ENCODE measurements at regions not wholly inside any gene's neighbourhood (a gene's known extent, or its start where the extent isn't known, plus 50 kb on each side); places are given as distances from the start of the nearest gene placed in this dataset.

GRCh38 chr3:167110901-167111300 is 269.2 kb downstream of the ZBBX start:
- intact Hi-C loops (cut with DNase I), result no loop called here
- peak in 41 of 42 donors; percentile 6 to 82 (median 44) for DNase-seq

- DNase-seq, result no peak
- intact Hi-C loops (cut with DNase I), result no loop called here
Observed at GRCh38 chr3:167109746-167110145, 270.4 kb downstream of the ZBBX start.

- no peak for DNase-seq
- intact Hi-C loops (cut with DNase I), result no loop called here
Observed at GRCh38 chr3:167106456-167106855, 273.6 kb downstream of the ZBBX start.

- intact Hi-C loops (cut with DNase I), result no loop called here
- DNase-seq, result no peak
Observed at GRCh38 chr3:167102071-167102470, 278.0 kb downstream of the ZBBX start.

GRCh38 chr3:167100651-167101050 is 279.4 kb downstream of the ZBBX start:
- intact Hi-C loops (cut with DNase I), result no loop called here
- DNase-seq, result no peak

- no peak for DNase-seq
- intact Hi-C loops (cut with DNase I), result no loop called here
Observed at GRCh38 chr3:167100200-167100599, 279.9 kb downstream of the ZBBX start.

GRCh38 chr3:167095976-167096375 is 284.1 kb downstream of the ZBBX start:
- DNase-seq, result no peak
- intact Hi-C loops (cut with DNase I), result no loop called here

- DNase-seq, result no peak
- intact Hi-C loops (cut with DNase I), result no loop called here
Observed at GRCh38 chr3:167094632-167095031, 285.5 kb downstream of the ZBBX start.

GRCh38 chr3:167091226-167091625 is 288.9 kb downstream of the ZBBX start:
- intact Hi-C loops (cut with DNase I), result no loop called here
- DNase-seq, result no peak

- intact Hi-C loops (cut with DNase I), result no loop called here
Observed at GRCh38 chr3:167084545-167084944, 295.6 kb downstream of the ZBBX start.

GRCh38 chr3:167078070-167078622 is 302.0 kb downstream of the ZBBX start:
- intact Hi-C loops (cut with DNase I), result no loop called here
- no peak for DNase-seq

More at GRCh38 chr3:167084545-167084944, 295.6 kb downstream of the ZBBX start:
- no peak for DNase-seq

GRCh38 chr3:167067787-167068161 is 312.3 kb downstream of the ZBBX start:
- intact Hi-C loops (cut with DNase I), result no loop called here
- DNase-seq, result no peak

- intact Hi-C loops (cut with DNase I), result no loop called here
- DNase-seq, result peak in 15 of 42 donors; percentile 1 to 47 (median 11)
Observed at GRCh38 chr3:167066977-167067786, 312.9 kb downstream of the ZBBX start.

GRCh38 chr3:167057581-167057980 is 322.5 kb downstream of the ZBBX start:
- intact Hi-C loops (cut with DNase I), result no loop called here
- no peak for DNase-seq

GRCh38 chr3:167054926-167055325 is 325.2 kb downstream of the ZBBX start:
- DNase-seq, result no peak
- intact Hi-C loops (cut with DNase I), result no loop called here

GRCh38 chr3:167051421-167051820 is 328.7 kb downstream of the ZBBX start:
- no peak for DNase-seq
- intact Hi-C loops (cut with DNase I), result no loop called here

- DNase-seq, result no peak
- intact Hi-C loops (cut with DNase I), result no loop called here
Observed at GRCh38 chr3:167033866-167034265, 346.2 kb downstream of the ZBBX start.

GRCh38 chr3:167032267-167032876 is 347.7 kb downstream of the ZBBX start:
- intact Hi-C loops (cut with DNase I), result no loop called here
- DNase-seq, result peak in 10 of 42 donors; percentile 2 to 36 (median 14)

- no peak for DNase-seq
- intact Hi-C loops (cut with DNase I), result no loop called here
Observed at GRCh38 chr3:167031364-167032049, 348.6 kb downstream of the ZBBX start.

All from head of caudate nucleus (tissue), 42 donors.